Stimulated activated CD4-positive, alpha-beta T cell treated with anti-CD3 and anti-CD28 coated beads, Interleukin-1b, Interleukin-23, amount 100 ng/mL, for 24 hours (primary cell): ENCODE measurements at regions not wholly inside any gene's neighbourhood (a gene's known extent, or its start where the extent isn't known, plus 50 kb on each side); places are given as distances from the start of the nearest gene placed in this dataset.

ENCODE experiments used
- DNase-seq, 4 experiments: peaks; one replicate each; pipeline ENCODE4 v3.0.0-alpha.2; 2020; ENCODE audit warnings: low read depth in 4 of 4, low spot score in 1 of 4

- DNase-seq: no peak
These were observed 151.8 kb downstream of the OLFM1 start for GRCh38 chr9:135239100-135239768.

- no peak for DNase-seq
These were observed 152.3 kb downstream of the OLFM1 start for GRCh38 chr9:135239769-135240141.

GRCh38 chr9:135240222-135240621, 152.8 kb downstream of the OLFM1 start:
- no peak for DNase-seq

GRCh38 chr9:135240871-135241311, 153.4 kb downstream of the OLFM1 start:
- DNase-seq: no peak

GRCh38 chr9:135241381-135242048, 154.0 kb downstream of the OLFM1 start:
- no peak for DNase-seq

- no peak for DNase-seq
These were observed 154.6 kb downstream of the OLFM1 start for GRCh38 chr9:135242049-135242396.

- no peak for DNase-seq
These were observed 154.9 kb downstream of the OLFM1 start for GRCh38 chr9:135242406-135242805.

- DNase-seq: no peak
These were observed 156.0 kb downstream of the OLFM1 start for GRCh38 chr9:135243201-135244190.

GRCh38 chr9:135244271-135245221, 157.1 kb downstream of the OLFM1 start:
- DNase-seq: no peak

- no peak for DNase-seq
These were observed 158.2 kb downstream of the OLFM1 start for GRCh38 chr9:135245482-135246247.

- no peak for DNase-seq
These were observed 159.1 kb downstream of the OLFM1 start for GRCh38 chr9:135246248-135247205.

GRCh38 chr9:135247227-135247930, 159.9 kb downstream of the OLFM1 start:
- no peak for DNase-seq

- DNase-seq: no peak
These were observed 160.6 kb downstream of the OLFM1 start for GRCh38 chr9:135248111-135248510.

- no peak for DNase-seq
These were observed 161.3 kb downstream of the OLFM1 start for GRCh38 chr9:135248721-135249120.

GRCh38 chr9:135249191-135249590, 161.7 kb downstream of the OLFM1 start:
- no peak for DNase-seq

GRCh38 chr9:135249711-135250110, 162.2 kb downstream of the OLFM1 start:
- DNase-seq: no peak

GRCh38 chr9:135251331-135251761, 163.9 kb downstream of the OLFM1 start:
- no peak for DNase-seq
